Sigmoid colon (tissue), 6 donors: ENCODE measurements at regions not wholly inside any gene's neighbourhood (a gene's known extent, or its start where the extent isn't known, plus 50 kb on each side); places are given as distances from the start of the nearest gene placed in this dataset.

Experiments used
- DNase-seq: peaks from one replicate; pipeline ENCODE4 v3.0.0-alpha.2; 2019
- H3K27ac ChIP-seq, 4 donors: fragments of 200-600 bp; sonication (generic); one replicate each; pipeline ENCODE4 v1.5.1; 2016 to 2019; ENCODE audit warnings: mild to moderate bottlenecking in 1 of 4
- H3K27me3 ChIP-seq, 3 donors: fragments of 200-600 bp; sonication (generic); one replicate each; pipeline ENCODE4 v1.5.1; 2019; ENCODE audit warnings: mild to moderate bottlenecking in 1 of 3
- H3K36me3 ChIP-seq, 4 donors: fragments of 200-600 bp; sonication (generic); one replicate each; pipeline ENCODE4 v1.5.1; 2016 to 2019
- H3K4me1 ChIP-seq, 4 donors: fragments of 200-600 bp; sonication (generic); one replicate each; pipeline ENCODE4 v1.5.1; 2017 to 2019
- H3K4me3 ChIP-seq, 4 donors: fragments of 200-600 bp; sonication (generic); one replicate each; pipeline ENCODE4 v1.5.1; 2017 to 2019; ENCODE audit warnings: mild to moderate bottlenecking in 2 of 4, moderate library complexity in 1 of 4
- H3K9me3 ChIP-seq, 4 donors: fragments of 200-600 bp in 3 of 4; sonication (generic) in 3 of 4; one replicate each; pipeline versions ENCODE4 v1.5.1 to v1.6.1; 2013 to 2019
- CTCF ChIP-seq, 4 experiments: fragments of 450-650 bp in 3 of 4; fragments of 200-600 bp in 1 of 4; IDR thresholded peaks; one replicate each; pipeline ENCODE4 v1.5.1; 2016 to 2019; ENCODE audit warnings: antibody characterized with exemption in 4 of 4, mild to moderate bottlenecking in 3 of 4, moderate library complexity in 2 of 4
- EP300 ChIP-seq, 4 donors: sonication (generic); formaldehyde crosslinking; IDR thresholded peaks; one replicate each; pipeline ENCODE4 v1.6.1; 2017; ENCODE audit warnings: antibody characterized with exemption in 4 of 4
- POLR2A ChIP-seq, 2 donors: fragments of 450-650 bp; IDR thresholded peaks; one replicate each; pipeline ENCODE4 v1.6.1; 2016; ENCODE audit warnings: antibody characterized with exemption in 2 of 2, mild to moderate bottlenecking in 2 of 2, moderate library complexity in 2 of 2
- POLR2AphosphoS5 ChIP-seq, 4 donors: sonication (generic); formaldehyde crosslinking; IDR thresholded peaks; one replicate each; pipeline ENCODE4 v1.6.1; 2017; ENCODE audit warnings: antibody characterized with exemption in 4 of 4
- WGBS, 2 donors: extraction: QIAGEN DNeasy Blood & Tissue Kit; methylation state at CpG; one replicate each; pipeline ENCODE4 v1.1.7; 2013; 5-methylcytosine and 5-hydroxymethylcytosine counted together
- intact Hi-C: fragments of 100-400 bp; cut with DNase I; formaldehyde crosslinking; loops from one replicate; pipeline ENCODE4 v1.15.1; 2023
- donor health status: healthy with polysubstance abuse.
- donor health status: healthy.

- intact Hi-C loops: no loop called here
- Histone ChIP-seq H3K36me3 (no peaks in the 10 kb centered on the region), H3K4me3 (no peak overlapping the region), H3K4me1 (no peaks in the 10 kb centered on the region), H3K27me3 (no peaks in the 10 kb centered on the region), H3K27ac (no peak overlapping the region), H3K9me3 (no peaks in the 10 kb centered on the region)
- WGBS, 2 donors: 41 to 48% methylated on average over 2 of the region's 2 CpGs
- DNase-seq: no peak
- TF ChIP-seq POLR2AphosphoS5 (IDR thresholded peaks at IDR 0.05): no peak
- TF ChIP-seq CTCF (IDR thresholded peaks at IDR 0.05): no peak
- TF ChIP-seq POLR2A (IDR thresholded peaks at IDR 0.05): no peak
- TF ChIP-seq EP300 (IDR thresholded peaks at IDR 0.05): no peak
Measured at GRCh38 chr10:62626817-62627216, 177.7 kb upstream of the ADO start.

- DNase-seq: no peak
- Histone ChIP-seq H3K4me3 (no peak overlapping the region), H3K36me3 (no peaks in the 10 kb centered on the region), H3K27ac (no peak overlapping the region), H3K27me3 (no peaks in the 10 kb centered on the region), H3K4me1 (no peaks in the 10 kb centered on the region), H3K9me3 (no peaks in the 10 kb centered on the region)
- 92% methylated on average over 4 of the region's 4 CpGs for WGBS, 2 donors
- TF ChIP-seq EP300 (IDR thresholded peaks at IDR 0.05) (no peak), POLR2AphosphoS5 (IDR thresholded peaks at IDR 0.05) (no peak), POLR2A (IDR thresholded peaks at IDR 0.05) (no peak), CTCF (IDR thresholded peaks at IDR 0.05) (no peak)
- intact Hi-C loops: no loop called here
Measured at GRCh38 chr10:62627983-62628382, 176.5 kb upstream of the ADO start.

- DNase-seq: no peak
- Histone ChIP-seq H3K4me1 (no peaks in the 10 kb centered on the region), H3K27me3 (no peaks in the 10 kb centered on the region), H3K9me3 (no peaks in the 10 kb centered on the region), H3K36me3 (no peaks in the 10 kb centered on the region), H3K27ac (no peak overlapping the region), H3K4me3 (no peak overlapping the region)
- TF ChIP-seq POLR2AphosphoS5 (IDR thresholded peaks at IDR 0.05): no peak
- intact Hi-C loops: no loop called here
- WGBS, 2 donors: 53 to 75% methylated on average over 1 of the region's 1 CpG
Measured at GRCh38 chr10:62631241-62631640, 173.3 kb upstream of the ADO start.

- 46 to 47% methylated on average over 12 of the region's 12 CpGs for WGBS, 2 donors
- TF ChIP-seq POLR2A (IDR thresholded peaks at IDR 0.05): no peak
- no peak for TF ChIP-seq CTCF (IDR thresholded peaks at IDR 0.05)
- TF ChIP-seq EP300 (IDR thresholded peaks at IDR 0.05): no peak
- TF ChIP-seq POLR2AphosphoS5 (IDR thresholded peaks at IDR 0.05): no peak
- Histone ChIP-seq H3K27ac (no peak overlapping the region), H3K36me3 (no peaks in the 10 kb centered on the region), H3K9me3 (no peaks in the 10 kb centered on the region), H3K4me3 (no peak overlapping the region), H3K4me1 (no peaks in the 10 kb centered on the region), H3K27me3 (no peaks in the 10 kb centered on the region)
- intact Hi-C loops: no loop called here
- DNase-seq: no peak
Measured at GRCh38 chr10:62632071-62632809, 172.3 kb upstream of the ADO start.

GRCh38 chr10:62633976-62634375, 170.5 kb upstream of the ADO start:
- intact Hi-C loops: no loop called here
- no peaks in the 10 kb centered on the region for H3K9me3 ChIP-seq
- H3K27me3 ChIP-seq: no peaks in the 10 kb centered on the region
- DNase-seq: no peak
- WGBS, 2 donors: 77 to 78% methylated on average over 3 of the region's 3 CpGs
- H3K36me3 ChIP-seq: no peaks in the 10 kb centered on the region
- H3K27ac ChIP-seq: no peak overlapping the region
- no peak for TF ChIP-seq POLR2AphosphoS5 (IDR thresholded peaks at IDR 0.05)
- no peak for TF ChIP-seq EP300 (IDR thresholded peaks at IDR 0.05)
- no peak for TF ChIP-seq POLR2A (IDR thresholded peaks at IDR 0.05)
- H3K4me3 ChIP-seq: no peak overlapping the region
- no peaks in the 10 kb centered on the region for H3K4me1 ChIP-seq

GRCh38 chr10:62634576-62634975, 169.9 kb upstream of the ADO start:
- H3K9me3 ChIP-seq: no peaks in the 10 kb centered on the region
- intact Hi-C loops: no loop called here
- no peaks in the 10 kb centered on the region for H3K27me3 ChIP-seq
- no peak overlapping the region for H3K4me3 ChIP-seq
- DNase-seq: no peak
- H3K4me1 ChIP-seq: no peaks in the 10 kb centered on the region
- TF ChIP-seq CTCF (IDR thresholded peaks at IDR 0.05) (no peak), POLR2AphosphoS5 (IDR thresholded peaks at IDR 0.05) (no peak), POLR2A (IDR thresholded peaks at IDR 0.05) (no peak)
- no peak overlapping the region for H3K27ac ChIP-seq
- WGBS, 2 donors: 64 to 69% methylated on average over 2 of the region's 2 CpGs
- H3K36me3 ChIP-seq: no peaks in the 10 kb centered on the region
